ENCODE measurements at regions not wholly inside any gene's neighbourhood (a gene's known extent, or its start where the extent isn't known, plus 50 kb on each side); places are given as distances from the start of the nearest gene placed in this dataset.
A peak's percentile ranks its signal among the peaks of the same experiment; 100 is the strongest.

DNA sequence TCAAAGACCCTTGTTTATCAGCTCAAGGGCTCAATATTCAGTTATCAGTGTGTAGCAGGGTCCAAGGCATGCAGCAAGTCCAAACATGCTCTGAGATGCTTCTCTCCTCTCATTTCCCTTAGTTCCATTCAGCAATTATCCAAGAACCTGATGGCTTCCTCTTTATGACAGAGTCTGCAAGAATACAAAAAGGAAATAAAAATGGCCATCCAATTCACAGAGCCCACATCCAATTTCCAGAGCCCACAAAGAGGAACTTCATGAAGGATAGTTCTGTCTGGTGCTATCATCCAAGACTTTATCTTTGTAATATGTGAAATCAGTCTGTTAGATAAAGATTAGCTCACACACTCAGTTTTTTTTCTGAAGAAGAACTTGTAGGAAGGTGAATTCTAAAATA lies 217.2 kb downstream of the LACC1 start:
- Mint-ChIP-seq H3K9me3 (peaks cover 13% of the 10 kb centered on the region), H3K4me1 (peaks cover 5% of the 10 kb centered on the region), H3K4me3 (no peak overlapping the region), H3K27ac (no peak overlapping the region), H3K27me3 (no peaks in the 10 kb centered on the region), H3K36me3 (ENCODE audit: low read depth) (no peaks in the 10 kb centered on the region)
- DNase-seq (no peak), ATAC-seq (no peak)

GRCh38 chr13:44098559-44098958 lies 218.9 kb downstream of the LACC1 start:
- Mint-ChIP-seq H3K4me1 (no peaks in the 10 kb centered on the region), H3K9me3 (peaks cover 13% of the 10 kb centered on the region), H3K27ac (no peak overlapping the region), H3K4me3 (no peak overlapping the region), H3K27me3 (peaks cover 2% of the 10 kb centered on the region), H3K36me3 (ENCODE audit: low read depth) (no peaks in the 10 kb centered on the region)
- ATAC-seq (no peak), DNase-seq (no peak)

DNA sequence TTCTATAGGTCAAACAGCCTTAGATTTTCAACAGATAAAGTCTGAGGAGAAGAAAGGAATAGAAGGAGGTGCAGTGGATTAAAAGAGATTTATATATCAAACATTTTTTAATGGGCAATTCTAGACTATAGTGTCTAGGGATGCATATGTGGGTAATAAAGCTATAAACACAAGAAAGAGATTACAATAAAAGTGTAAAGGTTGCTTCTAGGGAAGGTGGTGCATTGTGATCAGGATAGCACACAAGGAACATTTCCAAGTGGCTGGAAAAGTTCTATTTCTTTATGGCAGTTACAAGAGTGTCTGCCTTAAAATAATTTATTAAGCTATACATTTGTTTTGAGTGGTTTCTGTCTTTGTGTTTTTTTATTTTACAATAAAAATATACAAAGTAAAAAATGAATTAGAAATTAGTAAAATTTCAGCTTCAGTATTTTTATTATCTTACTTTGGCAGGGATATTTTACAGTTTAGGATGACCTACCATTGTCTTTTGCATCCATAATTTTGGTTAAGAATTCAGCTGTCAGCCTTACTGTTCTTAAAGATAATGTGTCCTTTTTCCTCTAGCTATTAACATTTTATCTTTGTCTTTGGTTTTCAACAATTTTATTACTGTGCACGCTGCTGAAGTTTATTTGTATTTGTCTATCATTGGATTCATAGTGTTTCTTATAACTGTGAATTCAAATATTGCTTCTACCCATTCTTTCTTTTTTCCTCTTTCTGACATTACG lies 221.8 kb downstream of the LACC1 start:
- H3K27me3 Mint-ChIP-seq, result peaks cover 4% of the 10 kb centered on the region
- no peak for DNase-seq
- peaks cover under 1% of the 10 kb centered on the region for H3K4me1 Mint-ChIP-seq
- no peaks in the 10 kb centered on the region for H3K36me3 Mint-ChIP-seq (ENCODE audit: low read depth)
- no peak overlapping the region for H3K27ac Mint-ChIP-seq
- H3K4me3 Mint-ChIP-seq, result no peak overlapping the region
- ATAC-seq, result no peak
- peaks cover 13% of the 10 kb centered on the region for H3K9me3 Mint-ChIP-seq

GRCh38 chr13:44103429-44104196 lies 223.9 kb downstream of the LACC1 start:
- Mint-ChIP-seq H3K9me3 (peaks cover 13% of the 10 kb centered on the region), H3K36me3 (ENCODE audit: low read depth) (no peaks in the 10 kb centered on the region), H3K4me1 (peaks cover 8% of the 10 kb centered on the region), H3K4me3 (no peak overlapping the region), H3K27ac (no peak overlapping the region), H3K27me3 (peaks cover 4% of the 10 kb centered on the region)
- ATAC-seq (no peak), DNase-seq (no peak)

GRCh38 chr13:44104197-44104490 lies 224.4 kb downstream of the LACC1 start:
- Mint-ChIP-seq H3K27ac (no peak overlapping the region), H3K36me3 (ENCODE audit: low read depth) (no peaks in the 10 kb centered on the region), H3K4me3 (no peak overlapping the region), H3K4me1 (peaks cover 8% of the 10 kb centered on the region), H3K27me3 (peaks cover 4% of the 10 kb centered on the region), H3K9me3 (peaks cover 13% of the 10 kb centered on the region)
- ATAC-seq (no peak), DNase-seq (no peak)

- Mint-ChIP-seq H3K9me3 (peaks cover 13% of the 10 kb centered on the region), H3K4me3 (no peak overlapping the region), H3K4me1 (peaks cover 8% of the 10 kb centered on the region), H3K27ac (no peak overlapping the region), H3K36me3 (ENCODE audit: low read depth) (no peaks in the 10 kb centered on the region), H3K27me3 (peaks cover 4% of the 10 kb centered on the region)
- no peak for DNase-seq
- no peak for ATAC-seq
These were observed 225.3 kb downstream of the LACC1 start for GRCh38 chr13:44104969-44105368.

DNA sequence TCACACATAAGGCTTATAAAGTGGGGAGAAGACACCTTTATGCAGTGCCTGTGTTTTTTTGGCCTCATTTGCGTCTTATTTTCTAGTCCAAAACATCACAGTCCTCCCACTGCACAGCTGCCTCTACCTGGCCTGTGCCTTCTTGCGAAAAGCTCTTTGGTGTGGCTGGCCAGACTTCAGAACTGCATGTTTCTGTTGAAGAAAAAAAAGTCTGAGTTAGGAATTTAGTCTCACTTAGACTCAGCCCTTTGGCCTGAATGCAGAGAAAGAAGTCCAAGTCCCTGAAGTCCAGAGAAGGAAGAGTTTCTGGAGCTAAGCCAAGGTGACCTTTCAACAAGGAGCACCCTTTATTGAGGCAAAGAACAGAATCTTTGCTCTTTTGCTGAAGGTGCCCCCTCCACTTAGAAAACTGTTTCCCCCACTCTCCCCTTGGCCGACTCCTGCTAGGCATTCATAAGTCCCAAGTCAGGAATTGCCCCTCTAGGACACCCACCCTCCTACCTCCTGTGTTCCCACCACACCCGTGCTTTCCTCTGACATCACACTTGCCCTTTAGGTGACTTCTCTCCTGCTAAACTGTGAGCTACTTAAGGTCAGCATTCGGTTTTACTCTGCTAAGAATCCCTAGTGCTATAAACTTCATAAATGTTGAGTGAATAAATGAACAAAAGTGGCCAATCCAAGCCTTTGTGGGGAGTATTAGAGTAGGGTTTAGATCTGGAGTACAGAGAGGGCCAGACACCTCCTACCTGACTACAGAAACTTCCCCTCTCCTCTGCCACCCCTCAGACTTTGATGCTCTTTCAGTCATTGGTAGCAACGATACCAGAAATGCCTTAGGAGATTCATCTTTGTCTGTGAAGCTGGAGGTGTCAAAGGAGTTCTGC lies 226.8 kb downstream of the LACC1 start:
- ATAC-seq, result peak; percentile 77
- no peak overlapping the region for H3K4me3 Mint-ChIP-seq
- no peak for DNase-seq
- H3K27ac Mint-ChIP-seq, result no peak overlapping the region
- peaks cover 4% of the 10 kb centered on the region for H3K27me3 Mint-ChIP-seq
- peaks cover 9% of the 10 kb centered on the region for H3K9me3 Mint-ChIP-seq
- peaks cover 8% of the 10 kb centered on the region for H3K4me1 Mint-ChIP-seq
- no peaks in the 10 kb centered on the region for H3K36me3 Mint-ChIP-seq (ENCODE audit: low read depth)

GRCh38 chr13:44107357-44108121 lies 227.8 kb downstream of the LACC1 start:
- Mint-ChIP-seq H3K4me3 (no peak overlapping the region), H3K27ac (no peak overlapping the region), H3K9me3 (peaks cover 4% of the 10 kb centered on the region), H3K27me3 (peaks cover 4% of the 10 kb centered on the region), H3K4me1 (peaks cover 8% of the 10 kb centered on the region), H3K36me3 (ENCODE audit: low read depth) (no peaks in the 10 kb centered on the region)
- ATAC-seq, result no peak
- no peak for DNase-seq

GRCh38 chr13:44108331-44108858 lies 228.7 kb downstream of the LACC1 start:
- ATAC-seq, result no peak
- peaks cover 4% of the 10 kb centered on the region for H3K27me3 Mint-ChIP-seq

GRCh38 chr13:44110091-44110621 lies 230.5 kb downstream of the LACC1 start:
- no peaks in the 10 kb centered on the region for H3K9me3 Mint-ChIP-seq
- no peak overlapping the region for H3K4me3 Mint-ChIP-seq
- no peaks in the 10 kb centered on the region for H3K27me3 Mint-ChIP-seq
- no peaks in the 10 kb centered on the region for H3K36me3 Mint-ChIP-seq (ENCODE audit: low read depth)
- H3K27ac Mint-ChIP-seq, result no peak overlapping the region
- DNase-seq (no peak), ATAC-seq (no peak)
- H3K4me1 Mint-ChIP-seq, result peaks cover 11% of the 10 kb centered on the region

More at GRCh38 chr13:44108331-44108858, 228.7 kb downstream of the LACC1 start:
- Mint-ChIP-seq H3K36me3 (ENCODE audit: low read depth) (no peaks in the 10 kb centered on the region), H3K9me3 (peaks cover 2% of the 10 kb centered on the region), H3K4me1 (peaks cover 10% of the 10 kb centered on the region), H3K27ac (no peak overlapping the region), H3K4me3 (no peak overlapping the region)
- no peak for DNase-seq

GRCh38 chr13:44111701-44112100 lies 232.0 kb downstream of the LACC1 start:
- Mint-ChIP-seq H3K4me3 (no peak overlapping the region), H3K9me3 (no peaks in the 10 kb centered on the region), H3K4me1 (peaks cover 11% of the 10 kb centered on the region), H3K27me3 (no peaks in the 10 kb centered on the region), H3K36me3 (ENCODE audit: low read depth) (no peaks in the 10 kb centered on the region), H3K27ac (no peak overlapping the region)
- DNase-seq, result no peak
- ATAC-seq, result no peak

DNA sequence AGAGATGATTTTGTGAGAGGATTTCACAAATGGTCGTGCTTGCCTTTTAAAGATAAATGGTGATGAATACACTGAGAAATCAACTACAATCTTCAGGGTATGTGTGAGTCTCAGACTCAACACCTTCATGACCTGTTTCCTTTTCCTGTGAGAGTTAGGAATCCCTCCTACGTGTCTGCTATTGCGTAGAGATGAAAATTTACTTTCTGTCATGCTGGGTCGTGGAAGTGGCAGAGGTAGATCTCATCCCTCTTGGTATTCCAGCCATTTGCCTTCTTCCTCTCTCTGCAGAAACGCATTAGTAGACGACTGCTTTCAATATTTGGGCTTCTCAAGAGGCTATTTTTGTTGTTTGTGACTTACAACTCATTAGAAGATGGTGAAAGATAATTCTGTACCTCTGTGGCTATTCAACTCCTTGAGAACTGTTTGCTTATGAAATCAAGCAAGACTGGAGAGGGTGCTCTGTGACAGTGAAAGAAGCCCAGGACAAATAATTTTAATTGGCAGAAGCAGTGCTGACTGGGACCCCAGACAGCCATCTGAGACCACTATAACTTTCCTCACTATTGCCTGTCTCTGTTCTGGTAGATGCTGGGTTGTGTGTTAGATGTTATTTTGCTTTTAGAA lies 233.1 kb downstream of the LACC1 start:
- Mint-ChIP-seq H3K27ac (no peak overlapping the region), H3K4me3 (no peak overlapping the region)
- ATAC-seq, result no peak

GRCh38 chr13:44116562-44117332 lies 237.0 kb downstream of the LACC1 start:
- H3K4me3 Mint-ChIP-seq, result no peak overlapping the region
- H3K4me1 Mint-ChIP-seq, result peaks cover 22% of the 10 kb centered on the region
- DNase-seq (no peak), ATAC-seq (no peak)
- no peaks in the 10 kb centered on the region for H3K9me3 Mint-ChIP-seq
- no peaks in the 10 kb centered on the region for H3K27me3 Mint-ChIP-seq
- H3K27ac Mint-ChIP-seq, result peak overlapping the region; percentile 23
- no peaks in the 10 kb centered on the region for H3K36me3 Mint-ChIP-seq (ENCODE audit: low read depth)

More for the DNA sequence above, 233.1 kb downstream of the LACC1 start:
- Mint-ChIP-seq H3K36me3 (ENCODE audit: low read depth) (no peaks in the 10 kb centered on the region), H3K9me3 (no peaks in the 10 kb centered on the region), H3K27me3 (no peaks in the 10 kb centered on the region), H3K4me1 (peaks cover 15% of the 10 kb centered on the region)
- DNase-seq, result no peak

Measured in activated naive CD8-positive, alpha-beta T cell treated with anti-CD3 and anti-CD28 coated beads, Interleukin-2, amount 50 U/mL, for 24 hours (primary cell).